ENCODE measurements at regions not wholly inside any gene's neighbourhood (a gene's known extent, or its start where the extent isn't known, plus 50 kb on each side); places are given as distances from the start of the nearest gene placed in this dataset.

- DNase-seq = no peak
Measured at GRCh38 chr14:61191733-61192132, 89.4 kb downstream of the TMEM30B start.

- no peak for DNase-seq
Measured at GRCh38 chr14:61190341-61190740, 90.8 kb downstream of the TMEM30B start.

- DNase-seq = no peak
Measured at GRCh38 chr14:61188978-61189808, 91.9 kb downstream of the TMEM30B start.

GRCh38 chr14:61188196-61188595 is 92.9 kb downstream of the TMEM30B start:
- DNase-seq = no peak

GRCh38 chr14:61187196-61187905 is 93.8 kb downstream of the TMEM30B start:
- no peak for DNase-seq

DNA sequence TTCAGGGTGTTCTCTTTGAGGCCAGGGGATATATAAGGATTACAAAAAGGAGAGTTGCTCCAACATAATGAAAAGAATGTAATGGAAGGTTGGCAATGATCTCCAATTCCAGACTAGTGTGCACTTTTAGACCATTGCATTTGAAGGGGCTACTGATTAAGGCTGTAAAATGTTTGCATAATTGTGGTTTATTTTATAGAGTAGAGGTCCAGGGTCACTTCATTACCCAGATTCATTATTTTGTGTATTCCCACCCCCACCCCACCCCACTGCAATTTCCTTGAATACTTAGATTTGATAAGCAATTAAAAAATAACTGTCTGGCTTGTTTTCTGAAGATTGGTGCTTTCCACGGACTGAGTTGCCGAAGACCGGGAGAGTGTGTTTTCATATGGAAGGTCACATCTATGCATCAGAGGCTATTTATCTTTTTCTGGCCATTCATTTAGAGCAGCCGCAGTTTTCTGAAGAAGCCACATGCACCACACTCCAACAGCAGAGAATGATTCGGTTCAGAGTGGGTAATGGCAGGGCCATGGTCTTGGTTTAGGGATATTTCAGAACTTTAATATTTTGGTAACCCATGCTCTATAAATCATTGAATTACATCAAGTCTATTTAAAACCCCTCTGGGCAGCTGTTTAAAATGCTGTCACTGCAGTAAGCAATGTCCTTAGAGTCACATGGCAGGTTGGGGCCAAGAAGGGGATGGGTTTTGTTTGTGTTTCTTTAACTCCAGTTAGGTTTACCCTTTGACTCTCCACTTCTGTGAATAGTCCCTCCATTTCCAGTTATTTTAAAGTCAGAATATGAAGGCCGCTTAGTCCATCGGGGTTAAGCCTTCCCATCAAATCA is 94.6 kb downstream of the TMEM30B start:
- no peak for DNase-seq

GRCh38 chr14:61185534-61185933 is 95.6 kb downstream of the TMEM30B start:
- DNase-seq = no peak

- no peak for DNase-seq
Measured at GRCh38 chr14:61184112-61184511, 97.0 kb downstream of the TMEM30B start.

GRCh38 chr14:61183196-61183885 is 97.8 kb downstream of the TMEM30B start:
- no peak for DNase-seq

DNA sequence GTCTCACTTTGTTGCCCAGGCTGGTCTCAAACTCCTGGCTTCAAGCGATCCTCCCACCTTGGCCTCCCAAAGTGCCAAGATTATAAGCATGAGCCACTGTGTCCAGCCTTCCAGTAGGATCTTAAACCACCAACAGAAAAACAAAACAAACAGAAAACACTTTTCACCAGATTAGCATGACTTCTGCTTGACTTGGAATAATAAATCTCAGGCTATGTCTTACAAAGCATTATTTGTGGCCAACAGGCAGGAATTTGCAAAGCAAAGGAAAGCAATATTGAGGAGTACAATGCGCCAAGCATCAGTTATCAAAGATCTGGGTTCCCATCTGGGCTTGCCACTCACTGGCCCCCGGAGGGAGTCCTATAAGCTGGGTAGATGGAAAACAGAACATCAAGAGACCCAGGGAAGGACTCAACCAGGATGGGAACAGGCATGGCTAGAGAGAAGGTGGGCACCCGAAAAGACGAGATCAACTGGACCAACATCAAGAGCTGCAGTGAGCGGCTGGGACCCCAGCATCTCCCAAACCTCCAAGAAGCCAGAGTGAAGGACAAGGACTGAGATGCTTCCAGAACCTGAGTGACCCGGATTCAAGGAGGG is 101.2 kb downstream of the TMEM30B start:
- no peak for DNase-seq

- DNase-seq = no peak
Measured at GRCh38 chr14:61179061-61179690, 102.0 kb downstream of the TMEM30B start.

DNA sequence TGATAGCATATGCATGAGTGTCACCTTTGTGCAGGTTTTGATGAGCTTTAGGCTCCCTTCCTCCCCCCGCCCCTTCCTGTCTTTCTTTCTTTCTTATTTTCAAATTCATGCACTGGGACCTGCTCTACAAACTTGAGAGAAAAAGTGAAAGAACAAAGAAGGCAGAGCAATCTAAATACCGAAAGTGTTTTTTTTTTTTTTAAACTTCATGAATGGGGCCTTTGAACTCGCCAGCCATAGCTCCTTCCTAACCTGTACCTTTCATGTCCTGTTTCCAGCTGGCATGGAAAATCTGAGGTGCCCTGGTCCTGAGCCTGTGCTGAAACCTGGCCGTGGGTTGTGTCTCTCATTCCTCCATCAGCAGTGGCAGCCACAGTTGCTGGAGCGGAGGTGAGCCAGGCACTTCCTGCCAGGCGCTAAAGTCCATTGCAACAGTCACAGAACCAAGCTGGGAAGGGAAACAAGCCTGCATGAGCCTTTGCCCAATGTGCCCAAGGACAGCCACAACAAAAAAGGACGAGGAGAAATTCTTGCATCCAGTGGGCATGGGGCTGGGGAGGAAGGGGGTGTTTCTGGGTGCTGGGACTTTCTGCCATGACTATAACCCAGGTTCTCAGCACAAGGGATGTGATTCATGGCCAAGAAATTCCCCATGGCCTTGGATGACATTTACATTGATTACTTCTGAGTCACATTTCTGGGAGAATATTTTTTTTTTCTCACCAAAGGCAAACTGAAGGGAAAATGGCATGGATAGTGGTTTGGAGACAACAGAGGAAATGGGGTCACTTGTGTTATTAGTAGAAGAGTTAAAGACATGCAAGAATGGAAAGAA is 102.7 kb downstream of the TMEM30B start:
- peak; percentile 0 for DNase-seq

DNA sequence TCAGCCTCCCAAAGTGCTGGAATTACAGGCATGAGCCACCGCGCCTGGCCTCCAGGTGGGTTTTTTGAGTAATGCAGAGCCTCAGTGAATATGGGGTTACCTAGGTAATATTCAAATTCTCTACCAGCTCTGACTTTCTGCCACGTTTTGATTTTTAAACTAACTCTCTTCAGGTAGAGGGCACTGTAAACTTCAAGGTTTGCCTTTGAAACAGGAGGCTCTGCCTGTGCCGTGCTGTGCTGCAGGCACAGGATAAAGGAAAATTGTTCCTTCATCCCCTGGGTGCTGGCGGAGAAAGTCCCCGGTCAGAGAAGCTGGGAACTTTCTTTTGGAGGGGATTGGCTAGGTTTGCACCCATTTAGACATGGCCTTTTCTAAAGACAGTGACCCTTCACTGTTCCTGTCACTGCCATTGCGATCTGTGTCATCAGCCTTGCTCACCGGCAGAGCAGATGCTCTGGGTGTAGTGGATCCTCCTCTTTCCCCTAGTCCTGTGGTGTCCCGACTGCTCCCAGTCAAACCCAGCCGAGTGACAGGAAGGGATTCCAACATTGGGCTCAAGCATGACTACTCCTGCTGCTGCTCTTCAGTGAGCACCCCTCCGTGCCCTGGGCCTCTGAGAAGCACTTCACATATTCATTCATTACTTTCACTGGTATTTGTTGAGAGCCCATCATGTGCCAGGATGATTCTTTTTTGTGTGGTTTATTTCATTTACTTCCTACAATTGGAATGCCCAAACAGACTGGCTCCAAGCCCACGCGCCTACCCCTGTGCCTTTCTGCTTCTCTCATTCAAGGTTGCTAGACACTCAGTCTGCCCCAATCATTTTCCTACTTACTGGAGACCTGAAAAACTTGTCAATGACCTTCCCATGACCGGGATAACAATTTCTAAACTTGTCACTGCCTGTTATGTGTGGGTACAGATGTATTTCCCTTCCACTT is 103.6 kb downstream of the TMEM30B start:
- DNase-seq = no peak

- DNase-seq = no peak
Measured at GRCh38 chr14:61176686-61177085, 104.5 kb downstream of the TMEM30B start.

- DNase-seq = no peak
Measured at GRCh38 chr14:61174987-61175386, 106.2 kb downstream of the TMEM30B start.

- DNase-seq = no peak
Measured at GRCh38 chr14:61174441-61174891, 106.7 kb downstream of the TMEM30B start.

DNA sequence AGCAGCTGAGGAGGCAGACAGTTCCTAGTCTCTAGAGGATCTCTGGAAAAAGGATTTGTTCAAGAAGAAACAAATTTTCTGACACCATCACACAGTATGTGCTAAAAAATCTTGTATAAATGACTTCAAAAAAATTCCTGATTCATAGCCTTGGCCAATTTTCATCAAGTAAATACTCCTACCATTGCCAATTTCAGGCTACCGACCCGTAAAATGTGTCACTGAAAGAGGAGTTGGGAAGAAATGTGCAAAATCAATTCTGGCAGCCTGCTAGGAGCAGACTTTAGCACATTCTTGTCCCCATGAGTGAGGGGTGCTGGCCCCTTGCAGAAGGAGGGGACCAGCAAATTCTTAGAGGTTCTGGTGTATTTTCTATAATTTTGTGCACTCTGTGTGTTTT is 109.4 kb downstream of the TMEM30B start:
- no peak for DNase-seq

GRCh38 chr14:61168141-61168540 is 113.0 kb downstream of the TMEM30B start:
- DNase-seq = no peak

DNA sequence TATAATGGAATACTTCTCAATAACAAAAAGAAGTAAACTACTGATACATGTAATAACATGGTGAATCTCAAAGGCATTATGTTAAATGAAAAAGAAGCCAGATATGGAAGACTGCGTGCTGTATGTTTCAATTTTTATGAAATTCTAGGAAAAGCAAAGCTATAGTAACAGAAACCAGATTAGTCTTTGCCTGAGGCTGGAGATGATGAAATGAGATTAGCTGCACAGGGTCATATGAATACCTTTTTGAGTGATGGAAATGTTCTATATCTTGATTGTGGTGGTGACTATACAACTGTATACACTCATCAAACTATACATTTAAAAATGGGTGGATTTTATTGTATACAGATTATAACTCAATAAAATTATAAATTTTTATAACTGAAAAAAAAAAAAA is 113.5 kb downstream of the TMEM30B start:
- DNase-seq = no peak

DNA sequence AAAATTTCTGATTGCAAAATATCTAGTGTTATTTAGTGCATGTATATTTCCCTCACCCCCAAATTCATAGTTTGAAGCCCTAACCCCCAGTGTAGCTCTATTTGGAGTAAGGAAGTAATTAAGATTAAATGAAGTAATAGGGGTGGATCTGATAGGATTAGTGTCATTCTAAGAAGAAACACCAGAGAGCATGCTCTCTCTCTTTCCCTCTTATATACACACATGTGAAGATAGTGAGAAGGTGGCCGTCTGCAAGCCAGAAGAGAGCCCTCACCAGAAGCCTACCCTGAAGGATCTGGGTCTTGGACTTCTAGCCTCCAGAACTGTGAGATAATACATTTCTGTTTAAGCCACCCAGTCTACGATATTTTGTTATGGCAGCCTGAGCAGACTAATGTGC is 120.3 kb downstream of the TMEM30B start:
- no peak for DNase-seq
